OCI-M1 (cell line): ENCODE measurements at regions not wholly inside any gene's neighbourhood (a gene's known extent, or its start where the extent isn't known, plus 50 kb on each side); places are given as distances from the start of the nearest gene placed in this dataset.
"Not testable (repeated sequence)": the region's sequence is repeated elsewhere in the genome, so short reads cannot be mapped to it uniquely, and the experiment has no call there.

Experiments used
- DNase-seq: peaks from one replicate; lab custom pipeline; 2025; lab: John Stamatoyannopoulos, UW

- DNase-seq, result no peak
Observed at GRCh38 chr13:23067129-23067528, 113.7 kb upstream of the SGCG start.

DNA sequence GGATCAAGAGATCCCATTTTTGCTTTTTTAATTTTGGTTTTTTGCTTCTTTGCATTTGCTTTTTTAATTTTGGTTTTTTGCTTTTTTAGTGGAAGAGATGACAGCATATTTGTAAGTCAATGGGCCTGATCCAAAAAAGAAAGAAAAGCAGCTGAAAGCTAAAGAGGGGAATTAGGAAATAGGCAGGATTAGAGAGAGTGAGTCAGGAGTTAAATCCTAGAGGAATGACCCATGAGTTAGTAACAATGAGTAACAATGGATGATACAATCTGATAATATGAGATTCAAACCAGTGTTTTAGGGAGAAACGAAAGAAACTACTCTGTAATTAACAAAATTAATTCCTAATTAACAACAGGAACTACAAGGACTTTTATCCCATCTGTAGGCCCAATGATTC is 111.2 kb upstream of the SGCG start:
- no peak for DNase-seq

DNA sequence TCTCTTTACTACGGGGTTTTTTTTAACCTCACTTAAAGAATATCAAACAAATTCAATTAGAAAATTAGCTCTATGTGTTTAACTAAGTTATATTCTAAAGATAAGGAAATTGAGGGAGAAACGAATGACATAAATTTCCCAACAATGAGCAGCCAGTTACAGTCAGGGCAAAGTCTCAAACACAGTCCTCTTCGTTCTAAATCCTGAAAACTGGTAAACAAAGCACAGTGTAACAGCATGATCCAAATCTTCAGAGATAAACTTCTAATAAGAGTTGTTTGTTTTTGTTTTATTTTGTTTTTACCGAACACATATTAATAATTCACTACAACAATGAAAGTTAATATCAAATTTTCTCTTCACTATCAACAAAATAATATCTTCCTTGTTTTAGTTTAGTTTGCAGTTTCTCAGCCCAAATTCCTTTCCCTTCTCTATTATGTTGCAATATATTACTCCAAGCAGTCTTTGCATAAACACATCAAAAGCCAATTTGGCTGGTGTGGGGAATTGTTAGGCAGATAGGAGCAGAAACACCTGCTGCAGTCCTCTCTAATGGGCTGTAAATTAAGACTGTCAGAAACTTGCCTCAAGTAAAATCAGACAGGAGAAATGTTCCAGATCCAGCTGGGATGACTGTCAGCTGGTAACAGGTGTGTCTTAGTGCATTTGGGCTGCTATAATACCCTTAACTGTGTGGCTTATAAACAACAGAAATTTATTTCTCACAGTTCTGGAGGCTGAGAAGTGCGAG is 106.5 kb upstream of the SGCG start:
- DNase-seq, result no peak

DNA sequence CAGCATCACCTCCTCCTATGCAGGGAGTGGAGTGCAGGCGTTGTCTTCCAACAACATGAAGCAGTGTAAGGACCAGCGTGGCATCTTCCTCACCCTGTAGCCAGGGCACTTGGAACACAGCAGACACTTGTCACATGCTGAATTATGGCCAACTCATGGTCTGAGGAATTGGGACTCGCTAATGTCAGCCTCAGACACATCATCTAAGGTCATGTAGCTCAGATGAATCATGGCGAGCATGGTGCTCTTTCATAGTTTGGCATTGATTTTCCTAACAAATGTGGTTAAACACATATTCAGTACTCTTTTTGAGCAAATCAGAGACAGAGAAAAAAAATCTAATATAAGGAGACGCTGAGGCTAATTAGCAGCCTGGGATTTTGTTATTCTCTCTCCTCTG is 99.6 kb upstream of the SGCG start:
- no peak for DNase-seq

GRCh38 chr13:23081901-23082300 is 98.9 kb upstream of the SGCG start:
- DNase-seq, result no peak

DNA sequence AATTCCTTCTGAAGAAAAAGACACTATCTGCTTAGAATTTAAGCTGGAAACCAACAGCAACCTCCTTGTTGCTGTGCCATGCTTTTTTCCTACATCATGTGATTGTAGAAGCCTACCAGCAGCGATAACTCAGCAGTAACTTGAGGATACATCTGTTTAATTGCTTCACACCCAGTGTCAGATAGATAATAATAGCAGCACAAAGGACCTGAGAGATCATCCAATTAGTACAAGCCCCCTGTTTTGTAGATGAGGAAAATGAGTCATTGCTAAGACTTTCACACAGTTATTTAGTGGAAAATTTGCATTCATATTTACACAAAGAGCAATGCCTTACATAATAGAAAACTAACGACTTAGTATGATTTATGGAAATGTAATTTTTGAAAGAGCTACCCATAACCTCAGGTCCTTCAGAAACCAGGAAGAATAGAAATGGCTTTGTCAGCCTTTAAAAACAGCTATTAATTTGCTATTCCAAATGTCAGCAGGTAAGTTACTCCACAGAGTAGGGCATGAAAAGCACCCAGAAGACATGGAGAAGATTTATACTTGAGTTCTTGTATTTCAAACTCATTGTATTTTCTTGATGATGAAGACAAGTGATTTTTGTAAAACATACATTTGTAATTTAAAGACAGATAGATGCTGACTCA is 93.7 kb upstream of the SGCG start:
- DNase-seq, result no peak

DNA sequence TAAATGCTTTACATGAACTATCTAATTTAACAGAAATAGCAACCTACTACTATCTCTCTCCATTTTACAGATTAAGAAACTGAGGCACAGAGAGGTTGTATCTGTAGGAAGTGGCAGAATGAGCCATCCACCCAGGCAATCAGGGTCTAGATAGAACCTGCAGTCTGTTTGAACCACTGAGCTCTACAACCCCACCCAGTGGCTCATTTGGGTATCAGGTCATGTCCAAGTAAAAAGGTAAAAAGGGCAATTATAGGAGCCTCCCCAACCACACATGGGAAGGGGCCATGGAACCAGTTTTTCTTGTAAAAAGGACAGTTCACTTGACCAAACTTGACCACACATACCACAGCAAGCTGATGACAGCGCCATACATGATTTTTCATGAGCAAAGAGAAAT is 92.9 kb upstream of the SGCG start:
- DNase-seq, result peak; percentile 65

DNA sequence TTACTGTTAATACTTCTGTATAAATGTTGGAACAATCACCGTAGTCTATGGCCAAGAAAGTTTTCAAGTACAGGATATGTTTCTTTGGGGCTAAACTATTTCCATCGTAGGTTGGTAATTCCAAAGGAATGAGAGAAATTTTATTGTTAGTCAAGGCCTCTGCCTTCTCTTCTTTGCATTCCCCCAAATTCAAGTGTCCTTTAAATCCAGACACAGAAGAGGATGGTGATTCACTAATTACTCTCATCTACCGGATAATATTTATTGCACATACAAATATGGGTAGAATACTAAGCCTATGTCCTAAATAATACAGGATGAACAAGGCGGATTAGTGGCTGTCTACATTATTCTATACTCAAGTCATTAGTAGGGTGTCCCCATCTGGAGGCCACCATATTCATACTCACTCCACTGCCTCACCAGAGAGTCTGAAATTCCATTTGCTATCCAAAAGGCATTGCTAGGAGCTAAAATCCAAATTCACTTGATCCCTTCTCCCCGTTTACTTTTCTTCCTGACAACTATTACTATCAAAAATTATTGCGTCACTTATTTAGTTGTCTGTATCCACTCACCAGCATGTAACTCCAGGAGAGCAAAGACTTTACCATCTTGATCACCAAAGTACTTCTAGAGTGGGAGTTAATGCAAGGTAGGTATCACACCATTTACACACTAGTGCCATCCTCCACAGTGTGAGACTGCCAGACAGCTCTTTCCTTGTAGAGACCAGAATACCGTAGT is 82.4 kb upstream of the SGCG start:
- no peak for DNase-seq

GRCh38 chr13:23105051-23105450 is 75.7 kb upstream of the SGCG start:
- no peak for DNase-seq

- no peak for DNase-seq
Observed at GRCh38 chr13:23107665-23108064, 73.1 kb upstream of the SGCG start.

- DNase-seq, result no peak
Observed at GRCh38 chr13:23119131-23119530, 61.6 kb upstream of the SGCG start.

DNA sequence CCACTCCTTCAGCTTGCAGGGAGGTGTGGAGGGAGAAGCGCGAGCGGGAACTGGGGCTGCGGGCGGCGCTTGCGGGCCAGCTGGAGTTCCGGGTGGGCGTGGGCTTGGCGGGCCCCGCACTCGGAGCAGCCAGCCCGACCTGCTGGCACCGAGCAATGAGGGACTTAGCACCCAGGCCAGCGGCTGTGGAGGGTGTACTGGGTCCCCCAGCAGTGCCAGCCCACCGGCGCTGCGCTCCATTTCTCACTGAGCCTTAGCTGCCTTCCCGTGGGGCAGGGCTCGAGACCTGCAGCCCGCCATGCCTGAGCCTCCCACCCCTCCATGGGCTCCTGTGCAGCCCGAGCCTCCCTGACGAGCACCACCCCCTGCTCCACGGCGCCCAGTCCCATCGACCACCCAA is 53.2 kb upstream of the SGCG start:
- not testable (repeated sequence) for DNase-seq

GRCh38 chr13:23129331-23129730 is 51.4 kb upstream of the SGCG start:
- no peak for DNase-seq
